Liver (tissue), 8 donors: ENCODE measurements at regions not wholly inside any gene's neighbourhood (a gene's known extent, or its start where the extent isn't known, plus 50 kb on each side); places are given as distances from the start of the nearest gene placed in this dataset.

Source experiments
- DNase-seq: peaks from one replicate; pipeline ENCODE4 v3.0.0-alpha.2; 2017; ENCODE audit warnings: low spot score
- H3K27ac ChIP-seq, 2 donors: one replicate each; pipeline ENCODE4 v1.7.0; 2013; ENCODE audit warnings: inconsistent platforms in 2 of 2, low read length in 2 of 2, control low read depth in 1 of 2, low read depth in 1 of 2, mild to moderate bottlenecking in 1 of 2
- H3K27me3 ChIP-seq, 4 donors: one replicate each; pipeline versions ENCODE4 v1.6.1 to v1.7.0; 2013; ENCODE audit warnings: low read length in 3 of 4, inconsistent platforms in 1 of 4, mild to moderate bottlenecking in 1 of 4, moderate library complexity in 1 of 4; ENCODE audit not compliant: control insufficient read depth in 4 of 4, insufficient read depth in 4 of 4
- H3K36me3 ChIP-seq, 4 donors: one replicate each; pipeline versions ENCODE4 v1.6.1 to v1.7.0; 2013; ENCODE audit warnings: low read length in 3 of 4, mild to moderate bottlenecking in 3 of 4, low read depth in 1 of 4, moderate library complexity in 1 of 4; ENCODE audit not compliant: control insufficient read depth in 4 of 4, insufficient read depth in 3 of 4
- H3K4me1 ChIP-seq, 4 donors: one replicate each; pipeline versions ENCODE4 v1.6.1 to v1.7.0; 2013; ENCODE audit warnings: low read length in 3 of 4, mild to moderate bottlenecking in 3 of 4, moderate library complexity in 1 of 4; ENCODE audit not compliant: control insufficient read depth in 4 of 4, insufficient read depth in 4 of 4
- H3K4me3 ChIP-seq, 3 donors: one replicate each; pipeline versions ENCODE4 v1.6.1 to v1.7.0; 2013; ENCODE audit warnings: low read length in 3 of 3, control low read depth in 1 of 3, low read depth in 1 of 3, mild to moderate bottlenecking in 1 of 3
- H3K9ac ChIP-seq, 2 donors: one replicate each; pipeline ENCODE4 v1.7.0; 2013; ENCODE audit warnings: low read length in 2 of 2, mild to moderate bottlenecking in 2 of 2, moderate library complexity in 2 of 2, control low read depth in 1 of 2, low read depth in 1 of 2
- H3K9me3 ChIP-seq, 4 donors: one replicate each; pipeline versions ENCODE4 v1.6.1 to v1.7.0; 2013; ENCODE audit warnings: low read length in 3 of 4; ENCODE audit not compliant: control insufficient read depth in 4 of 4
- CTCF ChIP-seq: fragments of 150-350 bp; IDR thresholded peaks from 2 replicates; pipeline ENCODE4 v1.5.1; 2017; ENCODE audit warnings: improper control_type of control experiment, low read depth, low read length; ENCODE audit not compliant: missing input control
- EGR1 ChIP-seq, 2 donors: IDR thresholded peaks; 2 replicates each; pipeline ENCODE4 v1.6.1; 2016 to 2018; ENCODE audit warnings: antibody characterized with exemption in 2 of 2, low read depth in 2 of 2
- FOXA2 ChIP-seq: IDR thresholded peaks from 2 replicates; pipeline ENCODE4 v1.6.1; 2016; ENCODE audit warnings: antibody characterized with exemption
- GABPA ChIP-seq, 2 donors: IDR thresholded peaks in 1 of 2; conservative IDR thresholded peaks in 1 of 2; 2 replicates each; pipeline ENCODE4 v1.6.1; 2016; ENCODE audit warnings: antibody characterized with exemption in 2 of 2, mild to moderate bottlenecking in 1 of 2, moderate library complexity in 1 of 2
- JUND ChIP-seq, 2 donors: IDR thresholded peaks; 2 replicates each; pipeline ENCODE4 v1.6.1; 2016; ENCODE audit warnings: antibody characterized with exemption in 2 of 2
- MAX ChIP-seq: IDR thresholded peaks from 2 replicates; pipeline ENCODE4 v1.6.1; 2016; ENCODE audit warnings: antibody characterized with exemption
- RAD21 ChIP-seq, 2 donors: IDR thresholded peaks; 2 replicates each; pipeline ENCODE4 v1.6.1; 2016; ENCODE audit warnings: antibody characterized with exemption in 2 of 2, mild to moderate bottlenecking in 2 of 2
- REST ChIP-seq: IDR thresholded peaks from 2 replicates; pipeline ENCODE4 v1.6.1; 2016; ENCODE audit warnings: antibody characterized with exemption, mild to moderate bottlenecking
- RXRA ChIP-seq, 2 donors: IDR thresholded peaks; 2 replicates each; pipeline ENCODE4 v1.6.1; 2017 to 2018; ENCODE audit warnings: antibody characterized with exemption in 2 of 2, mild to moderate bottlenecking in 1 of 2
- TAF1 ChIP-seq: conservative IDR thresholded peaks from 2 replicates; pipeline ENCODE4 v1.6.1; 2016; ENCODE audit warnings: antibody characterized with exemption, mild to moderate bottlenecking
- YY1 ChIP-seq: IDR thresholded peaks from 2 replicates; pipeline ENCODE4 v1.6.1; 2016; ENCODE audit warnings: antibody characterized with exemption, mild to moderate bottlenecking
- ZBTB33 ChIP-seq: IDR thresholded peaks from 2 replicates; pipeline ENCODE4 v1.6.1; 2016; ENCODE audit warnings: antibody characterized with exemption
- WGBS: extraction: QIAGEN DNeasy Blood & Tissue Kit; methylation state at CpG from one replicate; pipeline ENCODE4 v1.1.7; 2013; 5-methylcytosine and 5-hydroxymethylcytosine counted together
- donor health status: healthy.
- donor health status: healthy.
- donor health status: healthy.
- donor health status: healthy.
- donor health status: healthy.

- Histone ChIP-seq H3K27ac (no peak overlapping the region), H3K27me3 (peaks cover 0 to 2% (median 0%) of the 10 kb centered on the region in 4 donors), H3K4me1 (no peaks in the 10 kb centered on the region), H3K4me3 (no peak overlapping the region), H3K9ac (no peak overlapping the region), H3K36me3 (no peaks in the 10 kb centered on the region), H3K9me3 (no peaks in the 10 kb centered on the region)
- 58% methylated on average over 4 of the region's 4 CpGs for WGBS
- no peak for DNase-seq
- TF ChIP-seq GABPA (IDR thresholded peaks at IDR 0.05 in 1 of 2, conservative IDR thresholded peaks at IDR 0.05 in 1 of 2) (no peak), RXRA (IDR thresholded peaks at IDR 0.05) (no peak), MAX (no peak), FOXA2 (no peak), EGR1 (IDR thresholded peaks at IDR 0.05; ENCODE audit: low read depth in 2 of 2) (no peak), CTCF (no peak), REST (no peak), JUND (IDR thresholded peaks at IDR 0.05) (no peak)
Measured at GRCh38 chr9:29006628-29007027, 1433.3 kb upstream of the C9orf72 start.

- Histone ChIP-seq H3K9ac (no peak overlapping the region), H3K36me3 (no peaks in the 10 kb centered on the region), H3K27ac (no peak overlapping the region), H3K27me3 (no peaks in the 10 kb centered on the region), H3K4me1 (no peaks in the 10 kb centered on the region), H3K9me3 (no peaks in the 10 kb centered on the region), H3K4me3 (no peak overlapping the region)
- no peak for TF ChIP-seq TAF1
- no peak for TF ChIP-seq REST
- no peak for TF ChIP-seq RAD21 (IDR thresholded peaks at IDR 0.05)
- no peak for TF ChIP-seq ZBTB33
- TF ChIP-seq GABPA (IDR thresholded peaks at IDR 0.05 in 1 of 2, conservative IDR thresholded peaks at IDR 0.05 in 1 of 2): no peak
- no peak for TF ChIP-seq MAX
- no peak for TF ChIP-seq YY1
- no peak for DNase-seq
- 82% methylated on average over 2 of the region's 2 CpGs for WGBS
Measured at GRCh38 chr9:29012911-29013310, 1439.6 kb upstream of the C9orf72 start.
